Esophagus muscularis mucosa (tissue), 4 donors: ENCODE measurements at regions not wholly inside any gene's neighbourhood (a gene's known extent, or its start where the extent isn't known, plus 50 kb on each side); places are given as distances from the start of the nearest gene placed in this dataset.
"Not testable (repeated sequence)": the region's sequence is repeated elsewhere in the genome, so short reads cannot be mapped to it uniquely, and the experiment has no call there.

Experiments used
- DNase-seq: peaks from one replicate; pipeline ENCODE4 v3.0.0-alpha.2; 2017; ENCODE audit errors: extremely low spot score
- H3K27ac ChIP-seq, 4 donors: fragments of 200-600 bp; sonication (generic); replicated peaks in 1 of 4; 1 replicate in 3 of 4; 2 replicates in 1 of 4; pipeline ENCODE4 v1.5.1; 2016 to 2019; ENCODE audit warnings: mild to moderate bottlenecking in 1 of 4
- H3K27me3 ChIP-seq, 4 donors: fragments of 200-600 bp; sonication (generic); one replicate each; pipeline versions ENCODE4 v1.5.1 to v1.6.0; 2016 to 2019
- H3K36me3 ChIP-seq, 4 donors: fragments of 200-600 bp; sonication (generic); one replicate each; pipeline ENCODE4 v1.5.1; 2016 to 2019
- H3K4me1 ChIP-seq, 4 donors: fragments of 200-600 bp; sonication (generic); one replicate each; pipeline ENCODE4 v1.5.1; 2016 to 2019
- H3K4me3 ChIP-seq, 4 donors: fragments of 200-600 bp; sonication (generic); 1 replicate in 2 of 4; 2 replicates in 2 of 4; pipeline ENCODE4 v1.5.1; 2016 to 2019; ENCODE audit warnings: mild to moderate bottlenecking in 4 of 4, moderate library complexity in 1 of 4
- H3K9me3 ChIP-seq, 4 donors: fragments of 200-600 bp; sonication (generic); 1 replicate in 3 of 4; 2 replicates in 1 of 4; pipeline ENCODE4 v1.5.1; 2016 to 2019
- EP300 ChIP-seq: sonication (generic); formaldehyde crosslinking; IDR thresholded peaks from one replicate; pipeline ENCODE4 v1.6.1; 2017; ENCODE audit warnings: antibody characterized with exemption
- POLR2A ChIP-seq: fragments of 450-650 bp; IDR thresholded peaks from one replicate; pipeline ENCODE4 v1.6.1; 2017; ENCODE audit warnings: antibody characterized with exemption, moderate library complexity, mild to moderate bottlenecking, low read depth
- POLR2AphosphoS5 ChIP-seq, 2 donors: sonication (generic); formaldehyde crosslinking; IDR thresholded peaks; one replicate each; pipeline ENCODE4 v1.6.1; 2017; ENCODE audit warnings: antibody characterized with exemption in 2 of 2
- WGBS: methylation state at CpG from one replicate; pipeline ENCODE4 v1.1.5; 2018; 5-methylcytosine and 5-hydroxymethylcytosine counted together
- intact Hi-C: fragments of 100-400 bp; cut with DNase I; formaldehyde crosslinking; loops from one replicate; pipeline ENCODE4 v1.15.1; 2023
- TF ChIP-seq, protein P1 (sequence below), 3 experiments: fragments of 200-600 bp in 2 of 3; fragments of 450-650 bp in 1 of 3; sonication (generic) in 2 of 3; IDR thresholded peaks; one replicate each; pipeline ENCODE4 v1.5.1; 2017 to 2019; ENCODE audit warnings: antibody characterized with exemption in 3 of 3, mild to moderate bottlenecking in 2 of 3, moderate library complexity in 1 of 3

DNA sequence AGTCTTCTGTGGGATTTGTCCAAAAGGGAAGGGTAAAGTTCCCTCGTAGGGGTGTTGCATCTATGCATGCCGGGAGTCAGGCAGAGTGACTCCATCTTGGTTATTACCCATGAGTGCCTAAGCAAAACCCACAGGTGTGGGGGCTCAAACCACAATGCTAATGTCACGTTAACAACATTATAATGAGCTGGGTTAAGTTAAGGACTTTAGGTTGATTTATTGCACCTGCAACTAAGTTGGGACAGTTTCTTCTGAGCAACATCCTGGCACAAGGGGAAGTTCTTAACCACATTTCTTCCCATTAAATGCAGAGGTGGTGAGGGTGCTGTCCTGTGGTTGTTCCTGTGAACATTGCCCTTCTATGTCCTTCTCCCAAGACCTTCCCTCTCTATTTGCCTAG, 1596.8 kb upstream of the SLC39A10 start:
- no peaks in the 10 kb centered on the region for H3K27me3 ChIP-seq
- intact Hi-C loops: no loop called here
- no peaks in the 10 kb centered on the region for H3K36me3 ChIP-seq
- no peaks in the 10 kb centered on the region for H3K9me3 ChIP-seq
- peaks cover 0 to 6% (median 2%) of the 10 kb centered on the region in 4 donors for H3K4me1 ChIP-seq
- H3K27ac ChIP-seq: no peak overlapping the region
- TF ChIP-seq EP300: no peak
- TF ChIP-seq POLR2AphosphoS5 (IDR thresholded peaks at IDR 0.05): no peak
- TF ChIP-seq POLR2A: no peak
- TF ChIP-seq, protein P1, sequence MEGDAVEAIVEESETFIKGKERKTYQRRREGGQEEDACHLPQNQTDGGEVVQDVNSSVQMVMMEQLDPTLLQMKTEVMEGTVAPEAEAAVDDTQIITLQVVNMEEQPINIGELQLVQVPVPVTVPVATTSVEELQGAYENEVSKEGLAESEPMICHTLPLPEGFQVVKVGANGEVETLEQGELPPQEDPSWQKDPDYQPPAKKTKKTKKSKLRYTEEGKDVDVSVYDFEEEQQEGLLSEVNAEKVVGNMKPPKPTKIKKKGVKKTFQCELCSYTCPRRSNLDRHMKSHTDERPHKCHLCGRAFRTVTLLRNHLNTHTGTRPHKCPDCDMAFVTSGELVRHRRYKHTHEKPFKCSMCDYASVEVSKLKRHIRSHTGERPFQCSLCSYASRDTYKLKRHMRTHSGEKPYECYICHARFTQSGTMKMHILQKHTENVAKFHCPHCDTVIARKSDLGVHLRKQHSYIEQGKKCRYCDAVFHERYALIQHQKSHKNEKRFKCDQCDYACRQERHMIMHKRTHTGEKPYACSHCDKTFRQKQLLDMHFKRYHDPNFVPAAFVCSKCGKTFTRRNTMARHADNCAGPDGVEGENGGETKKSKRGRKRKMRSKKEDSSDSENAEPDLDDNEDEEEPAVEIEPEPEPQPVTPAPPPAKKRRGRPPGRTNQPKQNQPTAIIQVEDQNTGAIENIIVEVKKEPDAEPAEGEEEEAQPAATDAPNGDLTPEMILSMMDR (IDR thresholded peaks at IDR 0.05): no peak
- DNase-seq: no peak
- no peak overlapping the region for H3K4me3 ChIP-seq
- WGBS: 83% methylated on average over 3 of the region's 3 CpGs

DNA sequence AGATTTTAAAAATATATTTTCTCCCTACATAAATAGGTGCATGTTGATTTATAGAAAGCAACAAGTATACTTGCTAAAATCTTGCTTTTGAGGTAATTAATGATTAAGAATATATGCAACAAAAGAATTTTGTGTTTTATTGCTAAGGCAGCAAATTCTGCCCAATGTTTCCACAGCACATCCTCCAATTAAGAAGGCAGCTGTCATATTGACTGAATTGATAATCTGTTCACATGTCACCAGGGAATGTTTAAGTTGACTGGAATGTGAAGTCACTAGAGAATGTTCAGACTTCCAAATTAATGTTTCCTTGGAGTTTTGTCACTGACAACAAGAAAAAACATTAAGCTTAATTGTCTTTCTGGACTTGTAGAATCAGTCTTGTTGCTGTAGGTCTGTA, 1602.7 kb upstream of the SLC39A10 start:
- Histone ChIP-seq H3K27me3 (no peaks in the 10 kb centered on the region), H3K4me1 (no peaks in the 10 kb centered on the region), H3K27ac (no peak overlapping the region), H3K4me3 (no peak overlapping the region), H3K9me3 (no peaks in the 10 kb centered on the region), H3K36me3 (no peaks in the 10 kb centered on the region)
- intact Hi-C loops: no loop called here
- TF ChIP-seq EP300 (no peak), POLR2A (no peak), POLR2AphosphoS5 (IDR thresholded peaks at IDR 0.05) (no peak)
- TF ChIP-seq, protein P1 (IDR thresholded peaks at IDR 0.05): no peak
- no peak for DNase-seq

DNA sequence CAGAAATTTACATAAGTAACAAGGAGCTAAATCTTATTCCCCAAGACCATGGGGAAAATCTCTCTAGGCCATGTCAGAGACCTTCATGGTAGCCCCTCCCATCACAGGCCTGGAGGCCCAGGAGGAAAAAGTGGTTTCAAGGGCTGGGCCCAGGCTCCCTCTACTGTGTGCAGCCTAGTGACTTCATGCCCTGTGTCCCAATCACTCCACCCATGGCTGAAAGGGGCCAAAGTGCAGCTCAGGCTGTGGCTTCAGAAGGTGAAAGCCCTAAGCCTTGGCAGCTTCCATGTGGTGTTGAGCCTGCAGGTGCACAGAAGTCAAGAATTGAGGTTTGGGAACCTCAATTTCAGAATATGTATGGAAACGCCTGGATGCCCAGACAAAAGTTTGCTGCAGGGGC, 1612.7 kb upstream of the SLC39A10 start:
- WGBS: 85% methylated on average over 1 of the region's 1 CpG
- Histone ChIP-seq H3K9me3 (no peaks in the 10 kb centered on the region), H3K27me3 (no peaks in the 10 kb centered on the region), H3K27ac (no peak overlapping the region), H3K36me3 (no peaks in the 10 kb centered on the region), H3K4me3 (no peak overlapping the region), H3K4me1 (no peaks in the 10 kb centered on the region)
- no peak for TF ChIP-seq POLR2A
- TF ChIP-seq, protein P1 (IDR thresholded peaks at IDR 0.05): no peak
- no peak for TF ChIP-seq POLR2AphosphoS5 (IDR thresholded peaks at IDR 0.05)
- no peak for TF ChIP-seq EP300
- intact Hi-C loops: no loop called here
- DNase-seq: no peak

DNA sequence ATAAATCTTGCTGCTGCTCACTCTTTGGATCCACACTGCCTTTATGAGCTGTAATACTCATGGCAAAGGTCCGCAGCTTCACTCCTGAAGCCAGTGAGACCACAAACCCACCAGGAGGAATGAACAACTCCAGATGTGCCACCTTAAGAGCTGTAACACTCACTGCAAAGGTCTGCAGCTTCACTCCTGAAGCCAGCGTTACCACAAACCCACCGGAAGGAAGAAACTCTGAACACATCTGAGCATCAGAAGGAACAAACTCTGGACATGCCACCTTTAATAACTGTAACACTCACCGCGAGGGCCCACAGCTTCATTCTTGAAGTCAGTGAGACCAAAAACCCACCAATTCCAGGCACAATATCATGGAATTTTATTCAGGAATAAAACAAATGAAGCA, 1635.9 kb upstream of the SLC39A10 start:
- H3K36me3 ChIP-seq, H3K4me1 ChIP-seq, DNase-seq, H3K27ac ChIP-seq, H3K27me3 ChIP-seq, H3K4me3 ChIP-seq, H3K9me3 ChIP-seq, intact Hi-C loops: not testable (repeated sequence)
- 96% methylated on average over 5 of the region's 5 CpGs for whole genome bisulfite sequencing

DNA sequence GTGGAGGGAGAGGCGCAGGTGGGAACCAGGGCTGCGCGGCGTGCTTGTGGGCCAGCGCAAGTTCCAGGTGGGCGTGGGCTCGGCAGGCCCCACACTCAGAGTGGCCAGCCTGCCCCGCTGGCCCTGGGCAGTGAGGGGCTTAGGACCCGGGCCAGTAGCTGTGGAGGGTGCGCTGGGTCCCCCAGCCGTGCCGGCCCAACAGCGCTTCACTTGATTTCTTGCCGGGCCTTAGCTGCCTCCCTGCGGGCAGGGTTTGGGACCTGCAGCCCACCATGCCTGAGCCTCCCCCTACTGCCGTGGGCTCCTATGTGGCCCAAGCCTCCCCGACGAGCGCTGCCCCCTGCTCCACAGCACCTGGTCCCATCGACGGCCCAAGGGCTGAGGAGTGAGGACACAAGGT, 1636.9 kb upstream of the SLC39A10 start:
- Histone ChIP-seq H3K4me1 (no peaks in the 10 kb centered on the region), H3K36me3 (no peaks in the 10 kb centered on the region), H3K27ac (no peak overlapping the region), H3K9me3 (peaks cover 0 to 10% (median 0%) of the 10 kb centered on the region in 4 donors), H3K4me3 (no peak overlapping the region), H3K27me3 (no peaks in the 10 kb centered on the region)
- 95% methylated on average over 13 of the region's 21 CpGs for WGBS
- intact Hi-C loops: no loop called here
- DNase-seq: no peak
- TF ChIP-seq POLR2A (no peak), POLR2AphosphoS5 (IDR thresholded peaks at IDR 0.05) (no peak), EP300 (no peak)
- TF ChIP-seq, protein P1 (IDR thresholded peaks at IDR 0.05): no peak
